ENCODE measurements at regions not wholly inside any gene's neighbourhood (a gene's known extent, or its start where the extent isn't known, plus 50 kb on each side); places are given as distances from the start of the nearest gene placed in this dataset.

DNA sequence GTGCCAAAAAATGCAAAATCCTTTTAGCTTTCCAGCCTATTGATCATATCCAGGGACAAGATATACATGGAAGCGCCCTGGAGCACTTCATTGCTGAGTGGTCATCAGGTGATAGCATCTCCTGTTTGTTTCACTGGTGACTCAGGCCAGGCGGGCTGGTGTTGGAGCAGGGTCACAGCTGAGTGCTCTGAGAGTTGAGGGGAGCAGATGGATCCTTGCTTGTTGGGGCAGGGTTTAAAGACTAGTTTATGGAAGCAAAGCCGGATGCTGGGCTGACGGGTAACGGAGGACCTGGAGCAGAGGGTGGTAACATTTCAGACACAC lies 405.0 kb upstream of the TPM1 start:
- Mint-ChIP-seq H3K4me1 (ENCODE audit: low read depth) (peaks cover 4% of the 10 kb centered on the region), H3K36me3 (ENCODE audit: low read depth) (no peaks in the 10 kb centered on the region), H3K27ac (no peak overlapping the region), H3K4me3 (no peak overlapping the region), H3K9me3 (no peaks in the 10 kb centered on the region), H3K27me3 (ENCODE audit: low read depth) (no peaks in the 10 kb centered on the region)

DNA sequence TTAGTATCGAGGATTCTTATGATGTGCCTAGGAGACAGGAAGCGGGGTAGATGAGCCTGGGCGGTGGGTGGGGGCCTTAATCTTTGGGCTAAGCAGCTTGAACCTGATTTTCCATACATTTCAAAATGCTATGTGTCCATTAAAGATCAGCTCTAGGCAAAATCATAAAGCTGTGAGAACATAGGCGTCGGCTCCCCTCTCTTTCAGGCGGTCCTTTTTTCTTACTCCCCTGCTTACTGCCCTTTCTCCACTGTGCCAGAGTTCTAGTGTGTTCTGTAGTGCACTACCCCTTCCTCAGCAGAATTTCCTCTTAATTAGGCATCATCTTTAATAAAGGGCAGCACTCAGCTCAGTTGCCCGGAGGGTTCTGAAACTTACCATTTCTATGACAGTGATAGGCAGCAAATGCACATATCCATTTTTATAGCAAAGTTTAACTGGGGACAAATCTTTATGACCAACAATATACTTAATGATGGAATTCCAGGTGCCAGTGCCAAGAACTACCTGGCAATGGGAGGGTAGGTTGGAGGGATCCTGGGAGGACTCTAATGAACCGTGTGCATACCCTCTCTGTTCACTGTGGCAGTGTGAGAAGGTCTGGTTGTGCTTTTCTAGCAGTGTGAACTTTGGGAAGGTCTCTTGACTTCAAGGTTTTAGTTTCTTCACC lies 404.5 kb upstream of the TPM1 start:
- Mint-ChIP-seq H3K36me3 (ENCODE audit: low read depth) (no peaks in the 10 kb centered on the region), H3K9me3 (no peaks in the 10 kb centered on the region), H3K27me3 (ENCODE audit: low read depth) (no peaks in the 10 kb centered on the region), H3K4me1 (ENCODE audit: low read depth) (peaks cover 4% of the 10 kb centered on the region), H3K4me3 (no peak overlapping the region), H3K27ac (no peak overlapping the region)

DNA sequence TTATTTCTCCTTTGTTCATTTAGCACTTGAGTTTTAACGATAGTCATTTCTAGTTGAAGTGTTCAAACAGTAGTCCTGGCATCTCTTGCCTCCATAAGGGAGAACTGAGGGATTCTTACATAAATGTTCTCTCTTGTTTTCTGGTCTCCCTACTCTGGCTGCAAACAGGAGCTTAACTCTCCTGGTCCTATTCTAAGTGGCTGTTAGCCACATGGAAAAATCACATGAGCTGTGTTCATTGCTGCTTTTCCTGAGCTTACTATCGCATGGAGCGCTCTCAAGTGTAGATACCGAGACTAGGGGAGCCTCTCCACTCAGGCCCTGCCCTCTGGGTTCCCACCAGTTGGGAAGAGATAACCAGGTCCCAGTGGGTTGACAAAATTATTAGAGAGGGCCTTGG lies 403.1 kb upstream of the TPM1 start:
- Mint-ChIP-seq H3K9me3 (no peaks in the 10 kb centered on the region), H3K27me3 (ENCODE audit: low read depth) (no peaks in the 10 kb centered on the region), H3K27ac (no peak overlapping the region), H3K4me3 (no peak overlapping the region), H3K4me1 (ENCODE audit: low read depth) (peaks cover 4% of the 10 kb centered on the region), H3K36me3 (ENCODE audit: low read depth) (no peaks in the 10 kb centered on the region)

DNA sequence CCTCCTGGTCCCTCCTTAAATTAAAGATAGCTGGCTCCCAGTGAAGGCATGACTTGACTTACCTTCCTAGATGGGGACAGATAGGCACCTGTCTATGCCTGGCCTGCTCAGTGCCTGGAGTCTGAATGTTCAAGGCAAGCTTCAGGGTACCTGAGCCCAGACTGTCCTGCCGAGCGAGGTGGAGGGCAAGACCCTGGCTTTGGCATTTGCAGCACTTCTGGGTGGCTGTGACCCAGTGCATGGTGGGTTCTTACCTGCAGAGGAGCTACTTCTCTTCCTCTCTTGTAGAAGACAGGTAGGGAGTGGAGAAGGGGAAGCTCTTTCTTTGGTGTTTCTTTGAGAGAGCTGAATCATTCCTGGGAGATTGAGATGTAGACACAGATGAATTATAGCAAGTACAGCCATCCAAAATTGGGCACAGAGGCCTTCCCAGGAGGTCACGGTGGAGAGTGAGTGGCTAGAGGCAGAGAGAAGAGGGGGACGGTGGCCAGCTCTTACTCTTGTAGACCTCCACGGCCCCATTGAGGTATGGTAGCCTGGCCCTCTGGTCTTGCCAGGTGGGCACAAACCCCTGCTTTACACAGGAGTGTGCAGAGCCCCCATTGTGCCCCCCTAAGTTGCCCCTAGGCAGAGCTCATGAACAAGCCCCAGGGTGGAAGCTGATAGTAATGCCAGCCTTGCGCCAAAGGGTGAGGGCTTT lies 402.5 kb upstream of the TPM1 start:
- H3K36me3 Mint-ChIP-seq (ENCODE audit: low read depth), result no peaks in the 10 kb centered on the region
- H3K4me1 Mint-ChIP-seq (ENCODE audit: low read depth), result peaks cover 4% of the 10 kb centered on the region
- no peak overlapping the region for H3K4me3 Mint-ChIP-seq
- no peaks in the 10 kb centered on the region for H3K9me3 Mint-ChIP-seq
- no peak overlapping the region for H3K27ac Mint-ChIP-seq
- H3K27me3 Mint-ChIP-seq (ENCODE audit: low read depth), result no peaks in the 10 kb centered on the region

DNA sequence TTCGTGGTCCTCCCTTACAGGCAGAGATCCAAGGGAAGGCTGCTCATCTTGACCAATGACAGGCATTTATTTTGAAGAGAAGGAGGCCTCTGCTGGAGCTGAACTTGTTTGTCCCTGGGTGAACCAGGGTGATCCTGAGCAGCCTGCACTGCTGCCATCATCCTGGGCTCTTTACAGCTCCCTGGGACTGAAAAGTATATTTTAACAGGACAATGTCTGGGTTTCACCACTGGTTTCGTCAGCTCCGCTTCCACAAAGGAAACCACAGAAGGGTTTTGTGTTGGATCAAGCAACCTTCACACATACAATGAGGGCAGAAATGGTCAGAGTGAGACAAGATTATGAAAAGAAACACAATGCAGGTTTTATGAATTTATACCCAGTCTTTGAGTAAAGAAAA lies 400.7 kb upstream of the TPM1 start:
- H3K36me3 Mint-ChIP-seq (ENCODE audit: low read depth), result no peaks in the 10 kb centered on the region
- H3K4me3 Mint-ChIP-seq, result no peak overlapping the region
- H3K4me1 Mint-ChIP-seq (ENCODE audit: low read depth), result peaks cover 4% of the 10 kb centered on the region
- H3K27ac Mint-ChIP-seq, result no peak overlapping the region
- H3K9me3 Mint-ChIP-seq, result no peaks in the 10 kb centered on the region
- H3K27me3 Mint-ChIP-seq (ENCODE audit: low read depth), result no peaks in the 10 kb centered on the region

DNA sequence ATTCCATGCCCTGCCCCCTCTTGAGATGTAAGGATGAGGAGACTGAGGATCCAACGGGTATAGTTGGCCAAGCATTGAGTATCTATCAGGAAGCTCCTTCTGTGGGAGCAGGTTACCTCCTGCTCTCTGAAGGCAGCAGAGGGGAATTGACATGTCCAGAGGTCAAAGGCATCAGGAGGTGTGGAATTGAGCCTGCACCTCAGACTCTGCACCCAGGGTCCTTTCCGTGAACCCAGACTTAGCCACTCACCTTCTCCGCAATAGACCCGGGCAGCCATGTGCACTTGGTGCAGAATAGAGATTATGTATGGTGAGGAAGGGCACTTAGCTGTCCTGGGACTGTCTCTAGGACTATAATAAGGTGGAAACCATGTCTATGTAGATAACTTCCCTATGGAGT lies 399.0 kb upstream of the TPM1 start:
- Mint-ChIP-seq H3K27me3 (ENCODE audit: low read depth) (peaks cover 5% of the 10 kb centered on the region), H3K4me3 (no peak overlapping the region), H3K27ac (no peak overlapping the region), H3K4me1 (ENCODE audit: low read depth) (peaks cover 4% of the 10 kb centered on the region), H3K9me3 (no peaks in the 10 kb centered on the region), H3K36me3 (ENCODE audit: low read depth) (no peaks in the 10 kb centered on the region)

DNA sequence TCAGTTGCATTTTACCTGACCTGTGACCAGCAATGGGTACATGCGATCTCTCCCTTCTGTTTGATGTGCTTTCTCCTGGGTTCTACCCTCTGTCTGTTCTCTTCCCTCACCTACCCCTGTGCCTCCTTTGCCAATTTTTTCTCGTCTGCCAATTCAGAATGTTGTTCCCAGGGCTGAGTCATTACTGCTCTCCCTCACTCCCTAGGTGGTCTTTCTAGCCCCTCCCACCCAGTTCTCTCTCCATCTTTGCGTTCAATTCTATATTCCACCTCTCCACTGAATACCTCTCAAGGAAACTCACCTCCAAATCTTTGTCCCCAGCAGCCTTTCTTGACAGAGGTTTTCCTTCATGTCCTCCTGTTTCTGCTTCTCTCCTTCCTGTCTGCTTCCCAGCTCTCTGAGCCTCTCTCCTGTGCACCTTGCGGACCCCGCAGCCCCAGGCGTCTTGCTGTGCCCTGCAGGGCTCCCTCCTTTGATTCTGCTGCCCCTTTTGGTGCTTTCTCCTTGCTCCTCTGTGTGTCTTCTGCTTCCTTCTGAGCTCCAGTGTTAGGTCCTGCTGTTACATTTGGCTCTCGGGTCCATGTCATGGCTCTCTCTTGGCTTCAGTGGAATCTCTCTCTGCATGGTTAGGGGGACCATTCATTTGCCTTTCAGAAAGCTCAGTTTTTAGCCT lies 398.2 kb upstream of the TPM1 start:
- H3K36me3 Mint-ChIP-seq (ENCODE audit: low read depth), result no peaks in the 10 kb centered on the region
- peaks cover 4% of the 10 kb centered on the region for H3K4me1 Mint-ChIP-seq (ENCODE audit: low read depth)
- H3K27me3 Mint-ChIP-seq (ENCODE audit: low read depth), result peaks cover 5% of the 10 kb centered on the region
- H3K9me3 Mint-ChIP-seq, result no peaks in the 10 kb centered on the region
- H3K27ac Mint-ChIP-seq, result no peak overlapping the region
- H3K4me3 Mint-ChIP-seq, result no peak overlapping the region

DNA sequence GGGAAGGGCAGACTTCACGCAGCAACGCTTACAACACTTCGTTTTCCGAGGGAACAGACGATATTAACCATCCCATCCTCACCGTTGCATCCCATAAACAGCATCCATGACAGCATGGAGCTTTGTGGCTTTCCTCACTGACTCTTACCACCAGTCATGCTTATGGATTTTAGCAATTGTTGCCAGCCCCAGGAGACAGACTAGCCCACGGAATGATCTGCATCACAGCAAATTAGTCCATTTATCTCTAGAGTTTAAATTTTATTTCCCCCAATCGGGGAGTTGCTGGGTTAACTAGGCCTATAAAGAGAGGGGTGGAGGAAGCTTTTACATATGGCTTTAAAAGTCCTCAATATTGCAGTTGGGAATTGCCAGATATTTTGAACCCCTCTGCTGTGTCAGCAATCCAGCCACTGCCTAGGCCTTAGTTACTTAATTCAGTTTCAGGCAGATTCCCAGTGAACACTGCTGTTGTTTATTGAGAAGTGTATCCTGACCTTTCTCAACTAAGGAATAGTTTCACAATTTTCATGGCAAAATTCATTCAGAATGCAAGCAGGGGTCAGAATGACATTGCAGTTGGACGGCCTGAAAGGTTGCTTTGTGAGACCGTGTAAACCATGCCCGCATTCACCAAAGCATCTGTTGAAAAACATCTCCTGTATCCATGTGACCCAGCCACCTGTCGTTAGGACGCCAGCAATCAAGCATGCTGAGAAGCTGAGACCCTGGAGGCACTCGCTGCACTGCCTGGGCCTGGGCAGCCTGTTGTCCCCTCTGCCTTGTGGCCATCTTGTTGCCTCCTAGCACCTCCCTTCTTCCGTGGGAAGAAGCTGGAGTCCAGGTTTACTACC lies 397.4 kb upstream of the TPM1 start:
- Mint-ChIP-seq H3K9me3 (no peaks in the 10 kb centered on the region), H3K27ac (no peak overlapping the region), H3K36me3 (ENCODE audit: low read depth) (no peaks in the 10 kb centered on the region), H3K4me1 (ENCODE audit: low read depth) (peaks cover 11% of the 10 kb centered on the region), H3K4me3 (no peak overlapping the region), H3K27me3 (ENCODE audit: low read depth) (peaks cover 5% of the 10 kb centered on the region)

DNA sequence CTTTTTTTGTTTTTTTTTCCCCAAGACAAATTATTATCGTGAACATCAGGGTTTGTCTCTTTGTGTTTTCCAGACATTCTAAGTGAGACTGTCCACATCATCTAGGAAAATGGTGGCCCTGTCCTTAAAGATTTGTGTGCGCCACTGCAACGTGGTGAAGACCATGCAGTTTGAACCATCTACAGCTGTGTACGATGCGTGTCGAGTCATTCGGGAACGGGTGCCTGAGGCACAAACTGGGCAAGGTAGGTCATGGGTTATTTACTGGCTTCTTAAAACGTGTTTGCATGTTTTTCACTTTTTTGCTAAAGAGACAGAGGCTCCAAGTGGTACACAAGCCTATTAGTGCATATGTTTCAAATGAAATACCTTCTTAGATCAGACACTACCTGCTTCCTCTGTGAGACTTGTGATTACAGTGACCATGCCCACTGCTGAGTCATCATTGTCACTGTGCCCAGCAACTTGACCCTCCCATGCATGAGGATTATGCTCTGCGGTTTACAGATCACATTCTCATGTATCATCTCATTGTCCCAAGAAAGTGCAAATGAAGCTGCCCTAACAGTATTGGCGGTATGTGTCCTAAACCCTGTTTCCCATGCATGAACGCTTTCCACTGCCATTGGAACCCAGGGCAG lies 395.2 kb upstream of the TPM1 start:
- H3K27ac Mint-ChIP-seq, result no peak overlapping the region
- H3K27me3 Mint-ChIP-seq (ENCODE audit: low read depth), result peaks cover 5% of the 10 kb centered on the region
- no peaks in the 10 kb centered on the region for H3K36me3 Mint-ChIP-seq (ENCODE audit: low read depth)
- H3K9me3 Mint-ChIP-seq, result no peaks in the 10 kb centered on the region
- peaks cover 10% of the 10 kb centered on the region for H3K4me1 Mint-ChIP-seq (ENCODE audit: low read depth)
- no peak overlapping the region for H3K4me3 Mint-ChIP-seq

DNA sequence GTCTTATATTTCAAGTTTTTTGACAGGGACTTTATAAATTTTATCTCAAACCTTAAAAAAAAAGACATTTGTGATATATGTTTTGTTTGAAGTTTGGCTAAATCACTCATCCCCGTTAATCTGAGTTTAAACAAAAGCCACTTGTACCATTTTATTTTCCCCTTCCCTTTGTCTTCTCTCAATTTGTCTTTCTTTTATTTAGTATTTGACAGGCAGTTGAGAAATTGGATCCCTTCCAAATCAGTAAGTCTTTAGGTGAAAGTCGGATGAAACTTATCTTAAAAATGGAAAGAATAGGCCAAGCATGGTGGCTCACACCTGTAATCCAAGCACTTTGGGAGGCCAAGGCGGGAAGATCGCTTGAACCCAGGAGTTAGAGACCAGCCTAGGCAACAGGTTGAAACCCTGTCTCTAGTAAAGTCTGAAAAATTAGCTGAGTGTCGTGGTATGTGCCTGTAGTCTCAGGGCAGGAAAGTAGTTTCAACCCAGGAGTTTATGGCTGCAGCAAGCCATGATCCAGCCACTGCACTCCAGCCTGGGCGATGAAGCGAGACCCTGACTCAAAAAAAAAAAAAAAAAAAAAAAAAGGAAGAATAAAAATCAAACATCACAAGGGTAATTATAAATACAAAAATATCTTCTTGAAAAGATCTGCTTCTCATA lies 394.6 kb upstream of the TPM1 start:
- H3K4me3 Mint-ChIP-seq, result no peak overlapping the region
- H3K27ac Mint-ChIP-seq, result peak overlapping the region; percentile 5
- H3K9me3 Mint-ChIP-seq, result no peaks in the 10 kb centered on the region
- peaks cover 5% of the 10 kb centered on the region for H3K27me3 Mint-ChIP-seq (ENCODE audit: low read depth)
- no peaks in the 10 kb centered on the region for H3K36me3 Mint-ChIP-seq (ENCODE audit: low read depth)
- H3K4me1 Mint-ChIP-seq (ENCODE audit: low read depth), result peaks cover 10% of the 10 kb centered on the region

DNA sequence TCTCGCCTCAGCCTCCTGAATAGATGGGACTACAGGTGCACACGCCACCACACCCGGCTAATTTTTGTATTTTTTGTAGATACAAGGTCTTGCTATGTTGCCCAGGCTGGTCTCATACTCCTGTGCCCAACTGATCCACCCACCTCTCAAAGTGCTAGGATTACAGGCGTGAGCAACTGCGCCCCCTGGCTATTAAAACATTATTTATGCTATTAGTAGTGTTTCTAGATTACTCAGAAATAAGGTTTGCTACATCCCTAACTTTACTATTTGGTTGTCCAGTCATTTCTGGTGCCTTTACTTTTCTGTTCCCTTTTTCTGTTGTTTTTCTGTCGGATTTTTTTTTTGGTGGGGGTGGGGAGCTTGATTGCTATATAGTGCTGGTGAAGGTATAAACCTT lies 393.6 kb upstream of the TPM1 start:
- no peak overlapping the region for H3K4me3 Mint-ChIP-seq
- peaks cover 10% of the 10 kb centered on the region for H3K4me1 Mint-ChIP-seq (ENCODE audit: low read depth)
- no peaks in the 10 kb centered on the region for H3K9me3 Mint-ChIP-seq

DNA sequence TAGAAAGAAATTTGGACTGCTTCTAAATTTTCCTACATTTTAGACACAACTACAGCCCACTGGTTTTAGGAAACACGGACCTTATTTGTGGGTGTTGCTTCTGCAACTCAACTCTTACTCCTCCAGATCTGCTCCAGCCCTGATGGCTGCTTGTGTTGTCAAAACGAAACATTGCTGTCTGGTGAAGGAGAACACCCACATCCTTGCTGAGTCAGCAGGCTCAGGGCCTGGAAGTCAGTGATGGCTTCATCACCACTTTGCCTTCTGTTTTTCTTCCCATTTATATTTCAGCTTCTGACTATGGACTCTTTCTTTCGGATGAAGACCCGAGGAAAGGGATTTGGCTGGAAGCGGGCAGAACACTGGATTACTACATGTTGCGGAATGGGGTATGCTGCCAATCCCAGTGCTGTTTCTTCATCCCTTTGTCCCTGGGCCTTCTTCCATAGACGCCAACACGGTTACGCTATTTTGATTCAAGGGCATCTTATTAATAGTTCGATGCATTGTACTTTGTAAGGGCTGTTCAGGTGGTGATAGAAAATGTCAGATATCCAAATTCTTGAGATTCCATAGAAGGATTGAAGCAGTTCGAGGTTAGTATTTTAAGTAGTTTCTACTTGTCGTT lies 392.6 kb upstream of the TPM1 start:
- peaks cover 10% of the 10 kb centered on the region for H3K4me1 Mint-ChIP-seq (ENCODE audit: low read depth)
- no peak overlapping the region for H3K4me3 Mint-ChIP-seq
- H3K27me3 Mint-ChIP-seq (ENCODE audit: low read depth), result peaks cover 5% of the 10 kb centered on the region

More for the DNA sequence above, 393.6 kb upstream of the TPM1 start:
- Mint-ChIP-seq H3K27me3 (ENCODE audit: low read depth) (peaks cover 5% of the 10 kb centered on the region), H3K27ac (no peak overlapping the region), H3K36me3 (ENCODE audit: low read depth) (no peaks in the 10 kb centered on the region)

DNA sequence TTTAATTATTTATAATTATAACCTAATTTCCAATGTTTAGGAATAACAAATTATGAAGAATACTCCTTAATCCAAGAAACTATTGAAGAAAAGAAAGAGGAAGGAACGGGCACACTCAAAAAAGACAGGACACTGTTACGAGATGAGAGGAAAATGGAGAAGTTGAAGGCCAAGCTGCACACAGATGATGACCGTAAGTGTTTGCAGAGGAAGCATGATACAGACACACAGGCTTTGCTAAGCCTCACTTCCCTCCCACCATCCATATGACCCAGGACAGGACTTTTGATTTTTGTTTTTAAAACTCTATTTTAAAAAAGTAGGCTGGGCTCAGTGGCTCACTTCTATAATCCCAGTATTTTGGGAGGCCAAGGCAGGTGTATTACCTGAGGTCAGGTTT lies 389.4 kb upstream of the TPM1 start:
- no peaks in the 10 kb centered on the region for H3K27me3 Mint-ChIP-seq (ENCODE audit: low read depth)
- H3K9me3 Mint-ChIP-seq, result no peaks in the 10 kb centered on the region
- no peaks in the 10 kb centered on the region for H3K36me3 Mint-ChIP-seq (ENCODE audit: low read depth)
- H3K4me1 Mint-ChIP-seq (ENCODE audit: low read depth), result peaks cover 11% of the 10 kb centered on the region
- no peak overlapping the region for H3K4me3 Mint-ChIP-seq
- no peak overlapping the region for H3K27ac Mint-ChIP-seq

More for the DNA sequence above, 392.6 kb upstream of the TPM1 start:
- Mint-ChIP-seq H3K27ac (no peak overlapping the region), H3K9me3 (no peaks in the 10 kb centered on the region), H3K36me3 (ENCODE audit: low read depth) (no peaks in the 10 kb centered on the region)
